HG02870 (cell line): ENCODE measurements at regions not wholly inside any gene's neighbourhood (a gene's known extent, or its start where the extent isn't known, plus 50 kb on each side); places are given as distances from the start of the nearest gene placed in this dataset.

Experiments used
- ATAC-seq: cut with Tn5 transposase; IDR thresholded peaks from one replicate; pipeline ENCODE4 v1.9.1; 2021; ENCODE audit warnings: mild to moderate bottlenecking, moderate library complexity; ENCODE audit not compliant: unreplicated experiment

GRCh38 chr6:150536835-150537234 lies 62.9 kb upstream of the PLEKHG1 start:
- no peak for ATAC-seq

GRCh38 chr6:150537491-150537890 lies 62.2 kb upstream of the PLEKHG1 start:
- no peak for ATAC-seq

- no peak for ATAC-seq
Measured at GRCh38 chr6:150537893-150538292, 61.8 kb upstream of the PLEKHG1 start.

- no peak for ATAC-seq
Measured at GRCh38 chr6:150539111-150539510, 60.6 kb upstream of the PLEKHG1 start.

- ATAC-seq: no peak
Measured at GRCh38 chr6:150539568-150539967, 60.1 kb upstream of the PLEKHG1 start.

GRCh38 chr6:150541576-150541975 lies 58.1 kb upstream of the PLEKHG1 start:
- no peak for ATAC-seq

GRCh38 chr6:150543178-150543577 lies 56.5 kb upstream of the PLEKHG1 start:
- ATAC-seq: no peak

GRCh38 chr6:150544793-150545192 lies 54.9 kb upstream of the PLEKHG1 start:
- ATAC-seq: no peak

GRCh38 chr6:150546457-150546856 lies 53.2 kb upstream of the PLEKHG1 start:
- no peak for ATAC-seq

GRCh38 chr6:150547502-150548222 lies 52.0 kb upstream of the PLEKHG1 start:
- ATAC-seq: no peak

- no peak for ATAC-seq
Measured at GRCh38 chr6:150548330-150548729, 51.4 kb upstream of the PLEKHG1 start.

- ATAC-seq: no peak
Measured at GRCh38 chr6:150549007-150549406, 50.7 kb upstream of the PLEKHG1 start.

- no peak for ATAC-seq
Measured at GRCh38 chr6:150549674-150550101, 50.0 kb upstream of the PLEKHG1 start.
